ENCODE measurements at regions not wholly inside any gene's neighbourhood (a gene's known extent, or its start where the extent isn't known, plus 50 kb on each side); places are given as distances from the start of the nearest gene placed in this dataset.

- TF ChIP-seq CTCF (IDR thresholded peaks at IDR 0.05) (no peak), POLR2A (IDR thresholded peaks at IDR 0.05) (no peak)
Measured at GRCh38 chr4:185920171-185920570, 108.2 kb upstream of the SORBS2 start.
